Small intestine (tissue), 7 donors: ENCODE measurements at regions not wholly inside any gene's neighbourhood (a gene's known extent, or its start where the extent isn't known, plus 50 kb on each side); places are given as distances from the start of the nearest gene placed in this dataset.

Source experiments
- DNase-seq, 2 donors: peaks; one replicate each; pipeline versions ENCODE4 v3.0.0 to v3.0.0-alpha.2; 2013
- FAIRE-seq: peaks from 2 replicates; lab custom pipeline; 2012; peaks lifted over from hg19 to GRCh38; lab: Jason Lieb, UNC
- H3K27ac ChIP-seq, 3 donors: one replicate each; pipeline ENCODE4 v1.5.1; 2013; ENCODE audit warnings: low read length in 2 of 3, mild to moderate bottlenecking in 2 of 3, control low read depth in 1 of 3, inconsistent platforms in 1 of 3, low read depth in 1 of 3, moderate library complexity in 1 of 3
- H3K27me3 ChIP-seq, 3 donors: one replicate each; pipeline ENCODE4 v1.6.1; 2013; ENCODE audit warnings: low read length in 3 of 3, inconsistent platforms in 1 of 3; ENCODE audit not compliant: control insufficient read depth in 3 of 3, insufficient read depth in 3 of 3
- H3K36me3 ChIP-seq, 3 donors: one replicate each; pipeline ENCODE4 v1.6.1; 2013; ENCODE audit warnings: low read length in 3 of 3, inconsistent platforms in 1 of 3, low read depth in 1 of 3, mild to moderate bottlenecking in 1 of 3, moderate library complexity in 1 of 3; ENCODE audit not compliant: control insufficient read depth in 3 of 3, insufficient read depth in 2 of 3
- H3K4me1 ChIP-seq, 3 donors: one replicate each; pipeline ENCODE4 v1.6.1; 2013; ENCODE audit warnings: low read length in 2 of 3, inconsistent platforms in 1 of 3, low read depth in 1 of 3, mild to moderate bottlenecking in 1 of 3, moderate library complexity in 1 of 3; ENCODE audit not compliant: control insufficient read depth in 3 of 3, insufficient read depth in 2 of 3
- H3K4me3 ChIP-seq, 3 donors: one replicate each; pipeline ENCODE4 v1.5.1; 2013; ENCODE audit warnings: low read length in 3 of 3, control low read depth in 1 of 3, inconsistent platforms in 1 of 3, low read depth in 1 of 3, mild to moderate bottlenecking in 1 of 3, moderate library complexity in 1 of 3
- H3K9me3 ChIP-seq, 2 donors: one replicate each; pipeline ENCODE4 v1.6.1; 2013; ENCODE audit warnings: low read depth in 1 of 2, low read length in 1 of 2; ENCODE audit not compliant: control insufficient read depth in 2 of 2, insufficient read depth in 1 of 2
- WGBS, 3 donors: extraction: QIAGEN DNeasy Blood & Tissue Kit; methylation state at CpG; one replicate each; pipeline ENCODE4 v1.1.7; 2013; 5-methylcytosine and 5-hydroxymethylcytosine counted together
- donor health status: healthy with polysubstance abuse.
- donor health status: control.
- donor health status: control.
- donor health status: Bipolar disorder and iron deficiency.
- donor health status: healthy.

GRCh38 chr16:81155769-81156168 is 59.6 kb upstream of the GCSH start:
- H3K36me3 ChIP-seq: no peaks in the 10 kb centered on the region
- H3K27ac ChIP-seq: no peak overlapping the region
- H3K4me3 ChIP-seq: no peak overlapping the region
- H3K27me3 ChIP-seq: peaks cover 0 to 3% (median 0%) of the 10 kb centered on the region in 3 donors
- no peaks in the 10 kb centered on the region for H3K4me1 ChIP-seq
- H3K9me3 ChIP-seq: no peaks in the 10 kb centered on the region
- 77 to 83% (median 82%) methylated on average over 10 of the region's 10 CpGs for WGBS, 3 donors
- DNase-seq (no peak), FAIRE-seq (no peak)

GRCh38 chr16:81151648-81152310 is 55.6 kb upstream of the GCSH start:
- no peaks in the 10 kb centered on the region for H3K9me3 ChIP-seq
- H3K4me3 ChIP-seq: no peak overlapping the region
- H3K27ac ChIP-seq: no peak overlapping the region
- H3K27me3 ChIP-seq: peaks cover 0 to 3% (median 3%) of the 10 kb centered on the region in 3 donors
- H3K36me3 ChIP-seq: no peaks in the 10 kb centered on the region
- DNase-seq: no peak
- 48 to 57% (median 51%) methylated on average over 13 of the region's 13 CpGs for WGBS, 3 donors
- no peak for FAIRE-seq
- H3K4me1 ChIP-seq: no peaks in the 10 kb centered on the region

- no peaks in the 10 kb centered on the region for H3K4me1 ChIP-seq
- 86 to 92% (median 90%) methylated on average over 10 of the region's 10 CpGs for WGBS, 3 donors
- no peak for FAIRE-seq
Measured at GRCh38 chr16:81149614-81150013, 53.4 kb upstream of the GCSH start.

GRCh38 chr16:81148277-81148676 is 52.1 kb upstream of the GCSH start:
- H3K4me3 ChIP-seq: no peak overlapping the region
- peaks cover 0 to 3% (median 0%) of the 10 kb centered on the region in 3 donors for H3K27me3 ChIP-seq
- no peak for DNase-seq
- no peak for FAIRE-seq
- 51 to 56% (median 52%) methylated on average over 6 of the region's 6 CpGs for WGBS, 3 donors
- H3K4me1 ChIP-seq: no peaks in the 10 kb centered on the region
- no peaks in the 10 kb centered on the region for H3K9me3 ChIP-seq
- H3K27ac ChIP-seq: no peak overlapping the region
- no peaks in the 10 kb centered on the region for H3K36me3 ChIP-seq

More at GRCh38 chr16:81149614-81150013, 53.4 kb upstream of the GCSH start:
- H3K27ac ChIP-seq: no peak overlapping the region
- peaks cover 0 to 3% (median 3%) of the 10 kb centered on the region in 3 donors for H3K27me3 ChIP-seq
- no peak for DNase-seq
- H3K36me3 ChIP-seq: no peaks in the 10 kb centered on the region
- no peaks in the 10 kb centered on the region for H3K9me3 ChIP-seq
- no peak overlapping the region for H3K4me3 ChIP-seq
